ENCODE measurements at regions not wholly inside any gene's neighbourhood (a gene's known extent, or its start where the extent isn't known, plus 50 kb on each side); places are given as distances from the start of the nearest gene placed in this dataset.

- peaks cover 27% of the 10 kb centered on the region for H3K9me3 Mint-ChIP-seq
- DNase-seq, result peak; percentile 29
- H3K4me1 Mint-ChIP-seq (ENCODE audit: low read depth), result peaks cover 4% of the 10 kb centered on the region; the same call in 1 of the 2 replicates
- no peaks in the 10 kb centered on the region for H3K36me3 Mint-ChIP-seq (ENCODE audit: low read depth)
- no peak overlapping the region for H3K4me3 Mint-ChIP-seq
- TF ChIP-seq CTCF (IDR thresholded peaks at IDR 0.05), result no peak
- H3K27ac Mint-ChIP-seq, result no peak overlapping the region
- H3K27me3 Mint-ChIP-seq (ENCODE audit: insufficient read depth), result peaks cover 2% of the 10 kb centered on the region; the same call in 1 of the 2 replicates
These were observed 166.3 kb upstream of the SKOR2 start for GRCh38 chr18:47417807-47418206.

- peaks cover 7% of the 10 kb centered on the region; the same call in 1 of the 2 replicates for H3K27me3 Mint-ChIP-seq (ENCODE audit: insufficient read depth)
- no peak overlapping the region for H3K4me3 Mint-ChIP-seq
- peaks cover 4% of the 10 kb centered on the region; the same call in 1 of the 2 replicates for H3K4me1 Mint-ChIP-seq (ENCODE audit: low read depth)
- TF ChIP-seq CTCF (IDR thresholded peaks at IDR 0.05), result no peak
- H3K36me3 Mint-ChIP-seq (ENCODE audit: low read depth), result no peaks in the 10 kb centered on the region
- H3K9me3 Mint-ChIP-seq, result peaks cover 22% of the 10 kb centered on the region
- H3K27ac Mint-ChIP-seq, result no peak overlapping the region
- no peak for DNase-seq
These were observed 164.4 kb upstream of the SKOR2 start for GRCh38 chr18:47415881-47416280.

- H3K27ac Mint-ChIP-seq, result no peak overlapping the region
- H3K4me1 Mint-ChIP-seq (ENCODE audit: low read depth), result peaks cover 4% of the 10 kb centered on the region; the same call in 1 of the 2 replicates
- H3K27me3 Mint-ChIP-seq (ENCODE audit: insufficient read depth), result peaks cover 7% of the 10 kb centered on the region
- TF ChIP-seq CTCF (IDR thresholded peaks at IDR 0.05), result no peak
- DNase-seq, result no peak
- peaks cover 29% of the 10 kb centered on the region for H3K9me3 Mint-ChIP-seq
- no peak overlapping the region for H3K4me3 Mint-ChIP-seq
- H3K36me3 Mint-ChIP-seq (ENCODE audit: low read depth), result no peaks in the 10 kb centered on the region
These were observed 161.9 kb upstream of the SKOR2 start for GRCh38 chr18:47413327-47413726.

GRCh38 chr18:47412924-47413323 is 161.5 kb upstream of the SKOR2 start:
- H3K4me3 Mint-ChIP-seq, result no peak overlapping the region
- H3K36me3 Mint-ChIP-seq (ENCODE audit: low read depth), result no peaks in the 10 kb centered on the region
- H3K27me3 Mint-ChIP-seq (ENCODE audit: insufficient read depth), result peaks cover 7% of the 10 kb centered on the region
- no peak overlapping the region for H3K27ac Mint-ChIP-seq
- peaks cover 27% of the 10 kb centered on the region for H3K9me3 Mint-ChIP-seq
- DNase-seq, result no peak
- peaks cover 4% of the 10 kb centered on the region; the same call in 1 of the 2 replicates for H3K4me1 Mint-ChIP-seq (ENCODE audit: low read depth)
- TF ChIP-seq CTCF (IDR thresholded peaks at IDR 0.05), result no peak

- peaks cover 11% of the 10 kb centered on the region for H3K27me3 Mint-ChIP-seq (ENCODE audit: insufficient read depth)
- peaks cover 24% of the 10 kb centered on the region for H3K9me3 Mint-ChIP-seq
- H3K4me1 Mint-ChIP-seq (ENCODE audit: low read depth), result no peaks in the 10 kb centered on the region
- H3K36me3 Mint-ChIP-seq (ENCODE audit: low read depth), result no peaks in the 10 kb centered on the region
- DNase-seq, result no peak
- H3K27ac Mint-ChIP-seq, result no peak overlapping the region
- TF ChIP-seq CTCF (IDR thresholded peaks at IDR 0.05), result no peak
- no peak overlapping the region for H3K4me3 Mint-ChIP-seq
These were observed 159.7 kb upstream of the SKOR2 start for GRCh38 chr18:47411159-47411558.

GRCh38 chr18:47410139-47410538 is 158.7 kb upstream of the SKOR2 start:
- no peak for TF ChIP-seq CTCF (IDR thresholded peaks at IDR 0.05)
- Mint-ChIP-seq H3K27ac (no peak overlapping the region), H3K36me3 (ENCODE audit: low read depth) (no peaks in the 10 kb centered on the region), H3K9me3 (peaks cover 17% of the 10 kb centered on the region), H3K27me3 (ENCODE audit: insufficient read depth) (peaks cover 8% of the 10 kb centered on the region), H3K4me3 (no peak overlapping the region), H3K4me1 (ENCODE audit: low read depth) (no peaks in the 10 kb centered on the region)
- DNase-seq, result no peak

Data from HFFc6 (cell line).